GM12878 (cell line): ENCODE measurements at regions not wholly inside any gene's neighbourhood (a gene's known extent, or its start where the extent isn't known, plus 50 kb on each side); places are given as distances from the start of the nearest gene placed in this dataset.

Experiments
- ATAC-seq: fragments of 200-7000 bp; cut with Tn5 transposase; 3 replicates; pipeline ENCODE4 v1.9.1; 2020; ENCODE audit warnings: mild to moderate bottlenecking, moderate library complexity
- BruUV-seq: library from RNA; stranded (reverse); fragments of 400-500 nt; replicated peaks from 2 replicates; lab custom pipeline; 2021; lab: Mats Ljungman, UMichigan
- CTCF ChIA-PET: fragments of 300-600 bp; sonication (Branson Sonifier 250); formaldehyde crosslinking; extraction: SDS; loops from one replicate; lab custom pipeline; 2021; ENCODE audit warnings: inconsistent platforms; lab: Yijun Ruan, JAX
- POLR2A ChIA-PET: fragments of 350-600 bp; formaldehyde crosslinking; extraction: SDS; loops from one replicate; lab custom pipeline; 2021; ENCODE audit warnings: inconsistent platforms; lab: Charles Lee
- RAD21 ChIA-PET: fragments of 300-600 bp; sonication (Branson Sonifier 250); formaldehyde crosslinking; loops from one replicate; lab custom pipeline; 2023; ENCODE audit warnings: antibody characterized with exemption; ENCODE audit not compliant: unreplicated experiment; lab: Charles Lee
- SMC1A ChIA-PET: fragments of 300-600 bp; sonication (Branson Sonifier 250); formaldehyde crosslinking; loops from one replicate; lab custom pipeline; 2023; ENCODE audit not compliant: unreplicated experiment, uncharacterized antibody; lab: Charles Lee
- DNase-seq: peaks from one replicate; pipeline ENCODE4 v3.0.0-alpha.2; 2011; ENCODE audit warnings: low read depth, low spot score
- FAIRE-seq: peaks from 3 replicates; lab custom pipeline; 2011; peaks lifted over from hg19 to GRCh38; lab: Jason Lieb, UNC
- H2AFZ ChIP-seq: 2 replicates; pipeline ENCODE4 v1.6.0; 2011; ENCODE audit warnings: low read depth, low read length, control low read depth; ENCODE audit not compliant: control insufficient read depth
- H3K27ac ChIP-seq: 2 replicates; pipeline ENCODE4 v1.5.1; 2011; ENCODE audit warnings: control low read depth; ENCODE audit not compliant: control insufficient read depth, insufficient read depth
- H3K27me3 ChIP-seq, 2 experiments: replicated peaks in 1 of 2; 2 replicates each; pipeline versions ENCODE4 v1.6.0 to v1.6.1; 2011; ENCODE audit warnings: low read length in 1 of 2; ENCODE audit not compliant: control insufficient read depth in 2 of 2, insufficient read depth in 2 of 2
- H3K36me3 ChIP-seq, 2 experiments: 2 replicates each; pipeline ENCODE4 v1.5.1; 2011; ENCODE audit warnings: low read length in 1 of 2; ENCODE audit not compliant: control insufficient read depth in 2 of 2, insufficient read depth in 2 of 2
- H3K4me1 ChIP-seq: 2 replicates; pipeline ENCODE4 v1.6.1; 2011; ENCODE audit warnings: mild to moderate bottlenecking, low read length, moderate library complexity, mixed read lengths; ENCODE audit not compliant: control insufficient read depth, insufficient read depth
- H3K4me2 ChIP-seq: 2 replicates; pipeline ENCODE4 v1.6.0; 2011; ENCODE audit warnings: control low read depth; ENCODE audit not compliant: control insufficient read depth, insufficient read depth
- H3K4me3 ChIP-seq: fragments of 200-600 bp; sonication (generic); 2 replicates; pipeline ENCODE4 v1.5.1; 2016
- H3K79me2 ChIP-seq: 2 replicates; pipeline ENCODE4 v1.6.0; 2011; ENCODE audit warnings: low read length; ENCODE audit not compliant: control insufficient read depth, insufficient read depth
- H3K9ac ChIP-seq: 2 replicates; pipeline ENCODE4 v1.8.0; 2011; ENCODE audit warnings: low read length, control low read depth, mixed read lengths; ENCODE audit not compliant: control insufficient read depth, insufficient read depth
- H3K9me3 ChIP-seq: replicated peaks from 3 replicates; pipeline ENCODE4 v1.5.1; 2011; ENCODE audit warnings: mild to moderate bottlenecking, low read length; ENCODE audit not compliant: control insufficient read depth, insufficient read depth
- H4K20me1 ChIP-seq: 2 replicates; pipeline ENCODE4 v1.6.0; 2011; ENCODE audit not compliant: control insufficient read depth, insufficient read depth
- ATF7 ChIP-seq: fragments of 450-650 bp; IDR thresholded peaks from 2 replicates; pipeline ENCODE4 v1.6.1; 2016; ENCODE audit warnings: low read depth, mild to moderate bottlenecking
- E2F4 ChIP-seq: IDR thresholded peaks from 2 replicates; pipeline ENCODE4 v1.6.1; 2012; ENCODE audit warnings: low read depth, low read length, improper control_type of control experiment
- JUND ChIP-seq: IDR thresholded peaks from 2 replicates; pipeline ENCODE4 v1.6.1; 2012; ENCODE audit warnings: low read depth, mild to moderate bottlenecking, low read length, improper control_type of control experiment, moderate library complexity
- PAX5 ChIP-seq: IDR thresholded peaks from 2 replicates; pipeline ENCODE4 v1.6.1; 2011; ENCODE audit warnings: low read depth, low read length, borderline replicate concordance
- PBX3 ChIP-seq: IDR thresholded peaks from 2 replicates; pipeline ENCODE4 v1.6.1; 2011; ENCODE audit warnings: mild to moderate bottlenecking, low read depth, low read length, moderate library complexity; ENCODE audit not compliant: insufficient replicate concordance
- POU2F2 ChIP-seq: IDR thresholded peaks from 3 replicates; pipeline ENCODE4 v1.6.1; 2011; ENCODE audit warnings: low read depth, mild to moderate bottlenecking, low read length, borderline replicate concordance
- SP1 ChIP-seq: IDR thresholded peaks from one replicate; pipeline ENCODE4 v1.6.1; 2011; ENCODE audit warnings: low read depth, low read length
- STAT3 ChIP-seq: IDR thresholded peaks from 2 replicates; pipeline ENCODE4 v1.6.1; 2011; ENCODE audit warnings: low read depth, low read length, improper control_type of control experiment
- ZNF274 ChIP-seq: IDR thresholded peaks from one replicate; pipeline ENCODE4 v1.8.0; 2011; ENCODE audit not compliant: insufficient read length, insufficient read depth
- ZNF687 ChIP-seq: fragments of 450-650 bp; IDR thresholded peaks from 2 replicates; pipeline ENCODE4 v1.6.1; 2017; ENCODE audit warnings: mild to moderate bottlenecking, moderate library complexity
- WGBS: methylation state at CpG from one replicate; pipeline ENCODE4 v1.1.6; 2016; ENCODE audit warnings: low lambda C conversion rate; ENCODE audit not compliant: insufficient replicate concordance, insufficient coverage; ENCODE audit errors: missing lambda C conversion rate; 5-methylcytosine and 5-hydroxymethylcytosine counted together
- in situ Hi-C: fragments of 300-500 bp; cut with MboI; formaldehyde crosslinking; loops from 9 replicates; pipeline ENCODE4 v1.14.3; 2018; ENCODE audit warnings: mixed read lengths
- intact Hi-C: fragments of 100-400 bp; cut with micrococcal nuclease; formaldehyde crosslinking; loops from one replicate; pipeline ENCODE4 v1.14.2; 2022; ENCODE audit not compliant: unreplicated experiment

- SMC1A ChIA-PET: no interaction called here
- Histone ChIP-seq H3K4me2 (no peak overlapping the region), H3K36me3 (no peaks in the 10 kb centered on the region), H3K9me3 (peaks cover 2% of the 10 kb centered on the region; the same call in 1 of the 3 replicates), H3K4me1 (no peaks in the 10 kb centered on the region), H3K79me2 (no peaks in the 10 kb centered on the region), H3K9ac (no peak overlapping the region), H3K27me3 (no peaks in the 10 kb centered on the region), H4K20me1 (no peaks in the 10 kb centered on the region), H2AFZ (no peak overlapping the region), H3K27ac (no peak overlapping the region), H3K4me3 (no peak overlapping the region)
- no peak for FAIRE-seq
- no peak for DNase-seq
- intact Hi-C loops (no loop called here), in situ Hi-C loops (no loop called here)
- CTCF ChIA-PET: interaction anchor here (0.6 kb wide), 1 partner anchor 624 kb away, joined by 3 read pairs; no protein-coding TSS in a partner anchor
- RAD21 ChIA-PET: no interaction called here
- WGBS: 25% methylated on average over 23 of the region's 23 CpGs
- no TSS peak for BruUV-seq
- TF ChIP-seq ZNF274: no peak
- POLR2A ChIA-PET: no interaction called here
- no peak for ATAC-seq
Observed at GRCh38 chr1:2868571-2869195, 67.2 kb upstream of the TTC34 start.

GRCh38 chr1:2871246-2871815 lies 69.8 kb upstream of the TTC34 start:
- no peak overlapping the region for H2AFZ ChIP-seq
- H3K4me3 ChIP-seq: no peak overlapping the region
- SMC1A ChIA-PET: no interaction called here
- no peak overlapping the region for H3K9ac ChIP-seq
- CTCF ChIA-PET: no interaction called here
- H3K9me3 ChIP-seq: peaks cover 2% of the 10 kb centered on the region; the same call in 1 of the 3 replicates
- FAIRE-seq: no peak
- no peaks in the 10 kb centered on the region for H3K36me3 ChIP-seq
- H4K20me1 ChIP-seq: no peaks in the 10 kb centered on the region
- H3K27ac ChIP-seq: no peak overlapping the region
- no peaks in the 10 kb centered on the region for H3K79me2 ChIP-seq
- H3K4me1 ChIP-seq: no peaks in the 10 kb centered on the region
- H3K4me2 ChIP-seq: no peak overlapping the region
- POLR2A ChIA-PET: no interaction called here
- BruUV-seq: no TSS peak
- in situ Hi-C loops (no loop called here), intact Hi-C loops (no loop called here)
- H3K27me3 ChIP-seq: no peaks in the 10 kb centered on the region
- WGBS: 19% methylated on average over 6 of the region's 6 CpGs
- RAD21 ChIA-PET: no interaction called here
- no peak for ATAC-seq
- DNase-seq: no peak
- TF ChIP-seq PAX5: no peak
- TF ChIP-seq ZNF687: no peak
- TF ChIP-seq E2F4: no peak
- TF ChIP-seq STAT3: no peak
- no peak for TF ChIP-seq POU2F2
- no peak for TF ChIP-seq SP1
- TF ChIP-seq ATF7: no peak
- TF ChIP-seq JUND: no peak
- no peak for TF ChIP-seq PBX3
